GM10266 (cell line): ENCODE measurements at regions not wholly inside any gene's neighbourhood (a gene's known extent, or its start where the extent isn't known, plus 50 kb on each side); places are given as distances from the start of the nearest gene placed in this dataset.

Experiments used
- DNase-seq: peaks from one replicate; pipeline ENCODE4 v3.0.0; 2012; ENCODE audit errors: extremely low spot score
- TF ChIP-seq, protein P1 (sequence below): IDR thresholded peaks from 2 replicates; pipeline ENCODE4 v1.5.1; 2012; ENCODE audit warnings: mild to moderate bottlenecking, low read depth; ENCODE audit not compliant: control insufficient read depth, insufficient read depth; ENCODE audit errors: missing control alignments

DNA sequence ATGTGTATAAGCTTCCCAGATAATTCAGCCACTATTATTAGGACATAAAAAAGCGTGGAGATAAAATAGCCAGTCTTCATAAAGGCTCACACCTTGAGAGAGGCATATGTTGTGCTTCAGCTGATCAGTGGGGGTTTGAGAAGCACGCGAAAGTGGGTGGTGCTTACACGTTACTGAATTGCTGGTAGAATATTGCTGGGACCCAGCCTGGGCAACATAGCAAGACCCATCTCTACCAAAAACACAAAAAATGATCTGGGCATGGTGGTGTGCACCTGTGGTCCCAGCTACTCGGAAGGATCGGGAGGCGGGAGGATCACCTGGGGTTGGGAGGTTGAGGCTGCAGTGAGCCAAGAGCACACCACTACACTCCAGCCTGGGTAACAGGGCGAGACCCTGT, 74.9 kb upstream of the MBOAT2 start:
- TF ChIP-seq, protein P1, sequence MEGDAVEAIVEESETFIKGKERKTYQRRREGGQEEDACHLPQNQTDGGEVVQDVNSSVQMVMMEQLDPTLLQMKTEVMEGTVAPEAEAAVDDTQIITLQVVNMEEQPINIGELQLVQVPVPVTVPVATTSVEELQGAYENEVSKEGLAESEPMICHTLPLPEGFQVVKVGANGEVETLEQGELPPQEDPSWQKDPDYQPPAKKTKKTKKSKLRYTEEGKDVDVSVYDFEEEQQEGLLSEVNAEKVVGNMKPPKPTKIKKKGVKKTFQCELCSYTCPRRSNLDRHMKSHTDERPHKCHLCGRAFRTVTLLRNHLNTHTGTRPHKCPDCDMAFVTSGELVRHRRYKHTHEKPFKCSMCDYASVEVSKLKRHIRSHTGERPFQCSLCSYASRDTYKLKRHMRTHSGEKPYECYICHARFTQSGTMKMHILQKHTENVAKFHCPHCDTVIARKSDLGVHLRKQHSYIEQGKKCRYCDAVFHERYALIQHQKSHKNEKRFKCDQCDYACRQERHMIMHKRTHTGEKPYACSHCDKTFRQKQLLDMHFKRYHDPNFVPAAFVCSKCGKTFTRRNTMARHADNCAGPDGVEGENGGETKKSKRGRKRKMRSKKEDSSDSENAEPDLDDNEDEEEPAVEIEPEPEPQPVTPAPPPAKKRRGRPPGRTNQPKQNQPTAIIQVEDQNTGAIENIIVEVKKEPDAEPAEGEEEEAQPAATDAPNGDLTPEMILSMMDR = no peak
- DNase-seq = no peak

DNA sequence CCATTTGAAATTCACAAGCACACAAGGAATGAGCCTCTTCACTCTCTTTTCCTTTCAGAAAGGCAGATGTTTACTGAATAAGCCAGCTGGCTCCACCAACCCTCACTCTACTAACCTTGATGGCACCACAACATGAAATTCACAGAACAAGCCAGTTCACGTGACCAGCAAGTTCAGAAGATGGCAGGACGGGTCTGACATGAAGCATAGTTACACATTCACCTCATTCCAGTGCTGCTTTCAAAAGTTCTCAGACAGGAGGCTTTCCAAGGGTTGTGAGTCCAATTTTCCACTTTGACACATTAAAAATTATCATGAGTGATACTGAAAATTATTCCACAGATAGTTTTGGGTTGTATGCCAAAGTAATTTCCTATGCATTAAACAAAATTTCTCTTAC, 74.2 kb upstream of the MBOAT2 start:
- no peak for DNase-seq
- TF ChIP-seq, protein P1 = no peak

DNA sequence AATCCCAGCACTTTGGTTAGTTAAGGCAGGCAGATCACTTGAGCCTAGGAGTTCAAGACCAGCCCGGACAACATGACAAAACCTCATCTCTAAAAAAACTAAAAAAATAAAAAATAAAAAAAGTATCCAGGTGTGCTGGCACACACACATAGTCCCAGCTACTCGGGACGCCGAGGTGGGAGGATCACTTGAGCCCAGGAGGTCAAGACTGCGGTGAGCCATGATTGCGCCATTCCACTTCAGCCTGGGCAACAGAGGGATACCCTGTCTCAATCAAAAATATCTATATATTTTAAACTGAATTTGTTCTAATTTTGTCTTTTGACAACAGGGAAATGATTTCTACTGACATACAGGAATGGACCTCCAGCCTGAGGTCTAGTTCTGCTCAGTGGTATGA, 73.3 kb upstream of the MBOAT2 start:
- DNase-seq = no peak
- TF ChIP-seq, protein P1 = no peak

DNA sequence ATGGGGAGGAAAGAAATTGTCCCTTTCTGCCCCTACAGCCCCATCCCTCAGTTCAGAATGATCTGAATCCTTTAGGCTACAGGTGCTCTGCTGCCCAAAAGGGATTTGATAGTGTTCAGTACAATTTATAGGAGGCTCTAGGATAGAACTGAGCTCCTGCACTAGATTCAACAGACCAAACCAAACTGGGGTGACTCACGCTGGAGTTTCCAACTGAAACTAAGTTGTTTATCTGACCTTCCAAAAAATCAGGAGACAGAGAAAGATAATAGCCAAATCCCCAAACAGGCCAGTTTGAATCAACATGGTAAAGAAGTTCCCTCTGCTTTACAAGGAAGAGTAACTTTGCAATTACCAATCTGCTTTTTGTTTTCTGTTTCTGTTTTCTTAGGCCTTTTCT, 72.7 kb upstream of the MBOAT2 start:
- TF ChIP-seq, protein P1 = no peak
- DNase-seq = no peak

DNA sequence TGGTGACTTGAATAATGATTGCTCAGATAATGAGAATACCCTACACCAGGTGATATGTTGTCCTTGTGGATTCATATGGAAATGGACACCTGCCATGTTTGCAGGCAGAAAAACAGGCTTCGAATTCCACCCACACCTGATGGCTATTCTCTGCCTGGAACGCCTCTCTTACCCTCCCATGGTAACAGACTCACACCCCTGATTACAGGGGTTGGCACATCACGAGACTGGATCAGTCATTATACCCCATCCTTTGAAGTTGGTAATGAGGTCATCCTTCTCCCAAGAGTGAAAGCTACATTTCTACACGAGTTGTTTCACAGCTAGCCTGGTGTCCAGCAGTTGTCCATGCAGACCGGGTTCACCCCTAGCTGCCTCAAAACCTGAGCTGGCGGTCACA, 71.4 kb upstream of the MBOAT2 start:
- DNase-seq = no peak
- TF ChIP-seq, protein P1 = no peak

DNA sequence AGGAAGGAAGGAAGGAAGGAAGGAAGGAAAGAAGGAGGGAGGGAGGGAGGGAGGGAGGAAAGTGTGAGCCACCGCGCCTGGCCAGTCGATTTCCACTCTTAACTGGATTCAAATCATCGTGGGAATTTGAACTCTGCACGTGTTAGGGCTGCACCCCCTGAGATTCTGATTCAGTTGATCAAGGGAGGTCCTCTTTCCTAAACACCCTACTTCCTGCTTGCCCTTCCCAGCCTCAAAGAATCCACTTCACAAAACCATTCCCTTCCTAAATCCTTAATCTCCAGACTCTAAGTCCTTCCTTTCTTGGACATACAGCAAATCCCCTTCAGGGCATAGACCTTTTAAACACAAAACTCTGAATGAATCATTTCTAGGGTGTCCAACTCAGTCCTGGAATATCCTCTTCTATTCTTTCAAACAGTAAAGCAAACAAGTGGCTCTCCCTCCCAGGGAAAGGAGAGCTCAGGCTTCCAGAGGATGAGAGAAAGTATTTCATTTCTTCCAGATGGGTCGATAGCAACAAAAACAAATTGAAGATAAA, 68.2 kb upstream of the MBOAT2 start:
- DNase-seq = no peak
- TF ChIP-seq, protein P1 = no peak

DNA sequence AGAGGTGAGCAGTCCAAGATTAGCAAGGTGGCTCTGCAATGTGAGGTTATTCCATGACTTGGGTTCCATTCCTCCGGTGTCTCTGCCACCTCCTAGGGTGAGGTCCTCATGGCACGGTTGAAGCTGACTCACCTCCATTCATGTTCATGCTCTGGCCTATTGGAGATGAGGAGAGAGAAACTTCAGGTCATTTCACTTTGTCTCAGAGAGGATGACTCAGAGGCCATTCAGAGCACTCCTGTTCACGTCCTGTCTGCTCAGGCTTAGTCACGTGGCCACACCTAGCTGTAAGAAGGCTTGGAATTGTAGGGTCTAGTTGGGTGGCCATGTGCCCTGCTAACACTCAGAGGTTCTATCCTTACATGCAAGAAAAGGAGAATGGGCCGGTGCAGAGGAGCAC, 67.5 kb upstream of the MBOAT2 start:
- TF ChIP-seq, protein P1 = no peak
- DNase-seq = no peak
